ENCODE measurements at regions not wholly inside any gene's neighbourhood (a gene's known extent, or its start where the extent isn't known, plus 50 kb on each side); places are given as distances from the start of the nearest gene placed in this dataset.

GRCh38 chr12:115771601-115772000, 505.9 kb downstream of the MED13L start:
- TF ChIP-seq, protein P1, sequence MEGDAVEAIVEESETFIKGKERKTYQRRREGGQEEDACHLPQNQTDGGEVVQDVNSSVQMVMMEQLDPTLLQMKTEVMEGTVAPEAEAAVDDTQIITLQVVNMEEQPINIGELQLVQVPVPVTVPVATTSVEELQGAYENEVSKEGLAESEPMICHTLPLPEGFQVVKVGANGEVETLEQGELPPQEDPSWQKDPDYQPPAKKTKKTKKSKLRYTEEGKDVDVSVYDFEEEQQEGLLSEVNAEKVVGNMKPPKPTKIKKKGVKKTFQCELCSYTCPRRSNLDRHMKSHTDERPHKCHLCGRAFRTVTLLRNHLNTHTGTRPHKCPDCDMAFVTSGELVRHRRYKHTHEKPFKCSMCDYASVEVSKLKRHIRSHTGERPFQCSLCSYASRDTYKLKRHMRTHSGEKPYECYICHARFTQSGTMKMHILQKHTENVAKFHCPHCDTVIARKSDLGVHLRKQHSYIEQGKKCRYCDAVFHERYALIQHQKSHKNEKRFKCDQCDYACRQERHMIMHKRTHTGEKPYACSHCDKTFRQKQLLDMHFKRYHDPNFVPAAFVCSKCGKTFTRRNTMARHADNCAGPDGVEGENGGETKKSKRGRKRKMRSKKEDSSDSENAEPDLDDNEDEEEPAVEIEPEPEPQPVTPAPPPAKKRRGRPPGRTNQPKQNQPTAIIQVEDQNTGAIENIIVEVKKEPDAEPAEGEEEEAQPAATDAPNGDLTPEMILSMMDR (IDR thresholded peaks at IDR 0.05; ENCODE audit: poor library complexity): no peak
- no peak for TF ChIP-seq EZH2 (IDR thresholded peaks at IDR 0.05; ENCODE audit: borderline replicate concordance)

Data from hepatocyte (in vitro differentiated cells).